Uterus (tissue), 2 donors: ENCODE measurements at regions not wholly inside any gene's neighbourhood (a gene's known extent, or its start where the extent isn't known, plus 50 kb on each side); places are given as distances from the start of the nearest gene placed in this dataset.

Experiments
- POLR2A ChIP-seq, 2 donors: fragments of 450-650 bp; IDR thresholded peaks; one replicate each; pipeline ENCODE4 v1.6.1; 2016; ENCODE audit warnings: antibody characterized with exemption in 2 of 2, mild to moderate bottlenecking in 1 of 2, moderate library complexity in 1 of 2
- TF ChIP-seq, protein P1 (sequence below), 4 experiments: fragments of 200-600 bp in 2 of 4; fragments of 450-650 bp in 2 of 4; sonication (generic) in 2 of 4; IDR thresholded peaks; one replicate each; pipeline ENCODE4 v1.5.1; 2016 to 2019; ENCODE audit warnings: antibody characterized with exemption in 4 of 4, mild to moderate bottlenecking in 2 of 4, moderate library complexity in 1 of 4

DNA sequence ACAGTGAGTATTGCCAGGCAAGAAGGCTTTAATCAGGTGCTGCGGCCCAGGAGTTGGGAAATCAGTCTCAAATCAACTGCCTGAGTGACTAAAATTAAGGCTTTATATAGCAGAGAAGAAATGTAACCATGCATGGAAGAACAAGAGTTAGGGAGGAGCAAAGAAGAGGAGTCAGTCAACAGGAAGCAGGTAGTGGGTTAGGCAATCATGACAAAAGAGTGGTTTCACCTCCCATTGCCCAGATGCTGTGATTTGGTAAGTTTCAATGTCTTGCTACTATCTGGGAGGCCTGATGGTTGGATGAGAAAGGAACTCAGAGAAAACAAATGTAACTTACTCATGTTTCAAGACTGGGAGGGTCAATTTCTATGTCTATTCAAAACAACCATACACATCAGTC, 998.3 kb downstream of the GATA3 start:
- TF ChIP-seq, protein P1, sequence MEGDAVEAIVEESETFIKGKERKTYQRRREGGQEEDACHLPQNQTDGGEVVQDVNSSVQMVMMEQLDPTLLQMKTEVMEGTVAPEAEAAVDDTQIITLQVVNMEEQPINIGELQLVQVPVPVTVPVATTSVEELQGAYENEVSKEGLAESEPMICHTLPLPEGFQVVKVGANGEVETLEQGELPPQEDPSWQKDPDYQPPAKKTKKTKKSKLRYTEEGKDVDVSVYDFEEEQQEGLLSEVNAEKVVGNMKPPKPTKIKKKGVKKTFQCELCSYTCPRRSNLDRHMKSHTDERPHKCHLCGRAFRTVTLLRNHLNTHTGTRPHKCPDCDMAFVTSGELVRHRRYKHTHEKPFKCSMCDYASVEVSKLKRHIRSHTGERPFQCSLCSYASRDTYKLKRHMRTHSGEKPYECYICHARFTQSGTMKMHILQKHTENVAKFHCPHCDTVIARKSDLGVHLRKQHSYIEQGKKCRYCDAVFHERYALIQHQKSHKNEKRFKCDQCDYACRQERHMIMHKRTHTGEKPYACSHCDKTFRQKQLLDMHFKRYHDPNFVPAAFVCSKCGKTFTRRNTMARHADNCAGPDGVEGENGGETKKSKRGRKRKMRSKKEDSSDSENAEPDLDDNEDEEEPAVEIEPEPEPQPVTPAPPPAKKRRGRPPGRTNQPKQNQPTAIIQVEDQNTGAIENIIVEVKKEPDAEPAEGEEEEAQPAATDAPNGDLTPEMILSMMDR (IDR thresholded peaks at IDR 0.05): no peak
- TF ChIP-seq POLR2A (IDR thresholded peaks at IDR 0.05): no peak
